ENCODE measurements at regions not wholly inside any gene's neighbourhood (a gene's known extent, or its start where the extent isn't known, plus 50 kb on each side); places are given as distances from the start of the nearest gene placed in this dataset.

GRCh38 chr7:119252962-119253361 lies 1020.0 kb upstream of the KCND2 start:
- no peaks in the 10 kb centered on the region for H3K27me3 ChIP-seq (ENCODE audit: control insufficient read depth, low read length)
- no peaks in the 10 kb centered on the region for H3K79me2 ChIP-seq (ENCODE audit: control insufficient read depth, low read length)
- TF ChIP-seq EZH2phosphoT487 (IDR thresholded peaks at IDR 0.05; ENCODE audit: borderline replicate concordance, low read length) (no peak), CTCF (IDR thresholded peaks at IDR 0.05; ENCODE audit: low read depth, low read length, poor library complexity, severe bottlenecking) (no peak)
- H3K36me3 ChIP-seq (ENCODE audit: control insufficient read depth, low read length) = no peaks in the 10 kb centered on the region
- H3K9me3 ChIP-seq (ENCODE audit: control insufficient read depth, insufficient read depth, low read length) = no peaks in the 10 kb centered on the region
- no peak overlapping the region for H3K4me3 ChIP-seq (ENCODE audit: low read length)
- no peak overlapping the region for H3K4me2 ChIP-seq (ENCODE audit: low read length)
- no peaks in the 10 kb centered on the region for H3K9me2 ChIP-seq (replicated peaks; ENCODE audit: control insufficient read depth, low read length)
- H4K20me1 ChIP-seq (ENCODE audit: control insufficient read depth, insufficient read depth, low read depth, low read length) = no peaks in the 10 kb centered on the region
- H3F3A ChIP-seq (ENCODE audit: control insufficient read depth, insufficient read depth) = no peaks in the 10 kb centered on the region
- no peaks in the 10 kb centered on the region for H3K4me1 ChIP-seq (ENCODE audit: control insufficient read depth, low read length)
- no peak overlapping the region for H3K27ac ChIP-seq (ENCODE audit: low read depth, low read length)

GRCh38 chr7:119254742-119255141 lies 1018.2 kb upstream of the KCND2 start:
- Histone ChIP-seq H3K9me2 (replicated peaks; ENCODE audit: control insufficient read depth, low read length) (no peaks in the 10 kb centered on the region), H3K4me3 (ENCODE audit: low read length) (no peak overlapping the region), H3K36me3 (ENCODE audit: control insufficient read depth, low read length) (no peaks in the 10 kb centered on the region), H3K4me1 (ENCODE audit: control insufficient read depth, low read length) (no peaks in the 10 kb centered on the region), H3K9me3 (ENCODE audit: control insufficient read depth, insufficient read depth, low read length) (no peaks in the 10 kb centered on the region), H3K27me3 (ENCODE audit: control insufficient read depth, low read length) (no peaks in the 10 kb centered on the region), H3K79me2 (ENCODE audit: control insufficient read depth, low read length) (no peaks in the 10 kb centered on the region), H3K4me2 (ENCODE audit: low read length) (no peak overlapping the region), H3K27ac (ENCODE audit: low read depth, low read length) (no peak overlapping the region), H4K20me1 (ENCODE audit: control insufficient read depth, insufficient read depth, low read depth, low read length) (no peaks in the 10 kb centered on the region), H3F3A (ENCODE audit: control insufficient read depth, insufficient read depth) (no peaks in the 10 kb centered on the region)
- TF ChIP-seq EZH2phosphoT487 (IDR thresholded peaks at IDR 0.05; ENCODE audit: borderline replicate concordance, low read length) = no peak
- no peak for TF ChIP-seq CTCF (IDR thresholded peaks at IDR 0.05; ENCODE audit: low read depth, low read length, poor library complexity, severe bottlenecking)

GRCh38 chr7:119256001-119256400 lies 1017.0 kb upstream of the KCND2 start:
- TF ChIP-seq EZH2phosphoT487 (IDR thresholded peaks at IDR 0.05; ENCODE audit: borderline replicate concordance, low read length) (no peak), CTCF (IDR thresholded peaks at IDR 0.05; ENCODE audit: low read depth, low read length, poor library complexity, severe bottlenecking) (no peak)
- no peaks in the 10 kb centered on the region for H4K20me1 ChIP-seq (ENCODE audit: control insufficient read depth, insufficient read depth, low read depth, low read length)
- no peak overlapping the region for H3K27ac ChIP-seq (ENCODE audit: low read depth, low read length)

More at GRCh38 chr7:119256001-119256400, 1017.0 kb upstream of the KCND2 start:
- no peak overlapping the region for H3K4me2 ChIP-seq (ENCODE audit: low read length)
- no peaks in the 10 kb centered on the region for H3K4me1 ChIP-seq (ENCODE audit: control insufficient read depth, low read length)
- H3K4me3 ChIP-seq (ENCODE audit: low read length) = no peak overlapping the region
- H3K9me2 ChIP-seq (replicated peaks; ENCODE audit: control insufficient read depth, low read length) = no peaks in the 10 kb centered on the region
- H3F3A ChIP-seq (ENCODE audit: control insufficient read depth, insufficient read depth) = no peaks in the 10 kb centered on the region
- H3K79me2 ChIP-seq (ENCODE audit: control insufficient read depth, low read length) = no peaks in the 10 kb centered on the region
- H3K9me3 ChIP-seq (ENCODE audit: control insufficient read depth, insufficient read depth, low read length) = no peaks in the 10 kb centered on the region
- no peaks in the 10 kb centered on the region for H3K36me3 ChIP-seq (ENCODE audit: control insufficient read depth, low read length)
- H3K27me3 ChIP-seq (ENCODE audit: control insufficient read depth, low read length) = no peaks in the 10 kb centered on the region

Data from DOHH2 (cell line).